HFFc6 (cell line): ENCODE measurements at regions not wholly inside any gene's neighbourhood (a gene's known extent, or its start where the extent isn't known, plus 50 kb on each side); places are given as distances from the start of the nearest gene placed in this dataset.

Experiments
- DNase-seq: peaks from one replicate; pipeline ENCODE4 v3.0.0-alpha.2; 2018
- H3K27ac Mint-ChIP-seq: 2 replicates; pipeline ENCODE4 v1.8.0; 2020; ENCODE audit warnings: mild to moderate bottlenecking, mixed read lengths
- H3K27me3 Mint-ChIP-seq: 2 replicates; pipeline ENCODE4 v1.8.0; 2021; ENCODE audit warnings: mild to moderate bottlenecking, moderate library complexity, mixed read lengths; ENCODE audit not compliant: insufficient read depth
- H3K36me3 Mint-ChIP-seq: 2 replicates; pipeline ENCODE4 v1.8.0; 2021; ENCODE audit warnings: low read depth, mixed read lengths
- H3K4me1 Mint-ChIP-seq: 2 replicates; pipeline ENCODE4 v1.8.0; 2020; ENCODE audit warnings: low read depth, mixed read lengths
- H3K4me3 Mint-ChIP-seq: 2 replicates; pipeline ENCODE4 v1.8.0; 2020; ENCODE audit warnings: mild to moderate bottlenecking, moderate library complexity, mixed read lengths
- H3K9me3 Mint-ChIP-seq: 2 replicates; pipeline ENCODE4 v1.8.0; 2020; ENCODE audit warnings: mild to moderate bottlenecking, mixed read lengths
- TF ChIP-seq, protein P1 (sequence below): fragments of 200-600 bp; sonication (generic); IDR thresholded peaks from 2 replicates; pipeline ENCODE4 v1.5.0; 2021; ENCODE audit warnings: antibody characterized with exemption, mild to moderate bottlenecking

DNA sequence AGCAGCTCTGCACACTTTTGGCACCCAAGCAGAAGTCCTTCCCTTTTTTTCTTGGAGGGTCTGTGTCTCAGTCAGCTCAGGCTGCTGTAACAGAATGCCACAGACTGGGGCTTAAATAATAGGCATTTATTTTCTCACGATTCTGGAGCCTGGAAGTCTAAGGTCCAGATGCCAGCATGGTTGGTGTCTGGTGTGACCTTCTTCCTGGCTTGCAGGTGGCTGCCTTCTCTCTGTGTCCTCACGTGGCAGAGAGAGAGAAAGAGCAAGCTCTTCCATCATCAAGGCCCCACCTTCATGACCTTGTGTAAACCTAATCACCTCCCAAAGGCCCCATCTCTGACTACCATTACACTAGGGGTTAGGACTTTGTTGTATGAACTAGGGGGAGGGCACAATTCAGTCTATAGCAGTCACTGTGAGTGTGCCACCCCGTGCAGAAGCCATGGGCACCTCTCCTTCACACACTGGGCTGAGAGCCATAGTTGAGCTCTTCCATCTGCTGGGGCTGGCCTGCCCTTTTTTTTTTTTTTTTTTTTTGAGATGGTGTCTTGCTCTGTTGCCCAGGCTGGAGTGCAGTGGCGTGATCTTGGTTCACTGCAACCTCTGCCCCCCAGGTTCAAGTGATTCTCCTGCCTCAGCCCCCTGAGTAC lies 80.3 kb downstream of the OAT start:
- Mint-ChIP-seq H3K4me1 (peaks cover 16% of the 10 kb centered on the region; the same call in 1 of the 2 replicates), H3K9me3 (peaks cover 4% of the 10 kb centered on the region; the same call in 1 of the 2 replicates), H3K27ac (no peak overlapping the region), H3K36me3 (no peaks in the 10 kb centered on the region), H3K4me3 (no peak overlapping the region), H3K27me3 (peaks cover 11% of the 10 kb centered on the region)
- DNase-seq, result no peak
- TF ChIP-seq, protein P1, sequence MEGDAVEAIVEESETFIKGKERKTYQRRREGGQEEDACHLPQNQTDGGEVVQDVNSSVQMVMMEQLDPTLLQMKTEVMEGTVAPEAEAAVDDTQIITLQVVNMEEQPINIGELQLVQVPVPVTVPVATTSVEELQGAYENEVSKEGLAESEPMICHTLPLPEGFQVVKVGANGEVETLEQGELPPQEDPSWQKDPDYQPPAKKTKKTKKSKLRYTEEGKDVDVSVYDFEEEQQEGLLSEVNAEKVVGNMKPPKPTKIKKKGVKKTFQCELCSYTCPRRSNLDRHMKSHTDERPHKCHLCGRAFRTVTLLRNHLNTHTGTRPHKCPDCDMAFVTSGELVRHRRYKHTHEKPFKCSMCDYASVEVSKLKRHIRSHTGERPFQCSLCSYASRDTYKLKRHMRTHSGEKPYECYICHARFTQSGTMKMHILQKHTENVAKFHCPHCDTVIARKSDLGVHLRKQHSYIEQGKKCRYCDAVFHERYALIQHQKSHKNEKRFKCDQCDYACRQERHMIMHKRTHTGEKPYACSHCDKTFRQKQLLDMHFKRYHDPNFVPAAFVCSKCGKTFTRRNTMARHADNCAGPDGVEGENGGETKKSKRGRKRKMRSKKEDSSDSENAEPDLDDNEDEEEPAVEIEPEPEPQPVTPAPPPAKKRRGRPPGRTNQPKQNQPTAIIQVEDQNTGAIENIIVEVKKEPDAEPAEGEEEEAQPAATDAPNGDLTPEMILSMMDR, result no peak

DNA sequence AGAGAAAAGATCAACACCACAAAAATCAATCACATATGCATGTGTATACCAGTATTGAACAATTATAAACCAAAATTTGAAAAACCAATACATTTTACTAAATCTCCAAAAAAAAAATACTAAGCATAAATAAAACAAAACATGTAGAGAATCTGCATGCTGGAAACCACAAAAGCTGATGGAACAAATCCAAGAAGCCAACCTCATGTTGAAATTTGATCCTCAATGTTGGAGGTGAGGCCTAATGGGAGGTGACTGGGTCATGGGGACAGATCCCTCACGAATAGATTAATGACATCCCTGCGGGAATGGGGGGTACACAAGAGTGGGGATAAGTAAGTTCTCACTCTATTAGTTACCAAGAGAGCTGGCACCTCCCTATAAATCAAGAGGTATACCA lies 82.5 kb downstream of the OAT start:
- H3K36me3 Mint-ChIP-seq, result no peaks in the 10 kb centered on the region
- H3K4me3 Mint-ChIP-seq, result no peak overlapping the region
- H3K27ac Mint-ChIP-seq, result no peak overlapping the region
- peaks cover 26% of the 10 kb centered on the region; the same call in 1 of the 2 replicates for H3K4me1 Mint-ChIP-seq
- H3K9me3 Mint-ChIP-seq, result peaks cover 4% of the 10 kb centered on the region; the same call in 1 of the 2 replicates
- peaks cover 7% of the 10 kb centered on the region for H3K27me3 Mint-ChIP-seq
- TF ChIP-seq, protein P1, result no peak
- no peak for DNase-seq

DNA sequence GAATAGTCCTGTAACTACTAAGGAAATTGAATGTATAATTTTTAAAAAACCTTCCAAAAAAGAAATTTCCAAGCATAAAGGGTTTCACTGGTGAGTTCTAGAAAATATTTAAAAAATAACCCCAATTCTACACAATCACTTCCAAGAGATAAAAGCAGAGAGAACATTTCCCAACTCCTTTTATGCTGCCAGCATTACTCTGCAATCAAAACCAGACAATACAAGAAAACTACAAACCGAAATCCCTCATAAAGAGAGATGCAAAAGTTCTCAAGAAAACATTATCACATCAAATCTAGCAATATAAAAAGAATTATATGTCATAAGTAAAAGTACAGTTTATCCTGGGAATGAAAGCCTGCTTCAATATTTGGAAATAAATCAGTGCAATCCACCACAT lies 84.8 kb downstream of the OAT start:
- no peaks in the 10 kb centered on the region for H3K36me3 Mint-ChIP-seq
- peaks cover 7% of the 10 kb centered on the region for H3K27me3 Mint-ChIP-seq
- H3K4me3 Mint-ChIP-seq, result no peak overlapping the region
- no peak overlapping the region for H3K27ac Mint-ChIP-seq
- H3K9me3 Mint-ChIP-seq, result peaks cover 4% of the 10 kb centered on the region; the same call in 1 of the 2 replicates
- TF ChIP-seq, protein P1, result no peak
- no peak for DNase-seq
- peaks cover 12% of the 10 kb centered on the region; the same call in 1 of the 2 replicates for H3K4me1 Mint-ChIP-seq

DNA sequence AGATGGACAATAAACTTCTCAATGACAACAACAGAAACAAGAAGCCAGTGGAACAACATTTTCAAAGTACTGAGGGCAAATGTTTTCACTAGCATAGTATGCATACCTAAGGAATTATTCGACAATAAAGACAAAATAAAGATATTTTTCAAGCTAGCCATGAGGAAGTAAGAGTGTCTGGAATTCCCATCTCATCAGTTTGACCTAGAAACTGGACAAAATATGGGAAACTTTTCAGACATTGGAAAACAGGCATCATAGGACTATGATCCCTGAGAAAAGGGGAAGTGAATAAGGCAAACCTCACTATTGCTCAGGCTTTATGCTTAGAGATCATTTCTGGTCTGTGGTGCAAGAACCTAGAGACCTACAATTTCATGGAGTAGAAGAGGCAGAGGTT lies 86.3 kb downstream of the OAT start:
- peak; percentile 52 for DNase-seq
- Mint-ChIP-seq H3K27ac (peak overlapping the region; percentile 22; the same call in 1 of the 2 replicates), H3K9me3 (no peaks in the 10 kb centered on the region), H3K27me3 (peaks cover 5% of the 10 kb centered on the region), H3K36me3 (no peaks in the 10 kb centered on the region), H3K4me1 (peaks cover 12% of the 10 kb centered on the region; the same call in 1 of the 2 replicates), H3K4me3 (no peak overlapping the region)
- TF ChIP-seq, protein P1, result no peak

DNA sequence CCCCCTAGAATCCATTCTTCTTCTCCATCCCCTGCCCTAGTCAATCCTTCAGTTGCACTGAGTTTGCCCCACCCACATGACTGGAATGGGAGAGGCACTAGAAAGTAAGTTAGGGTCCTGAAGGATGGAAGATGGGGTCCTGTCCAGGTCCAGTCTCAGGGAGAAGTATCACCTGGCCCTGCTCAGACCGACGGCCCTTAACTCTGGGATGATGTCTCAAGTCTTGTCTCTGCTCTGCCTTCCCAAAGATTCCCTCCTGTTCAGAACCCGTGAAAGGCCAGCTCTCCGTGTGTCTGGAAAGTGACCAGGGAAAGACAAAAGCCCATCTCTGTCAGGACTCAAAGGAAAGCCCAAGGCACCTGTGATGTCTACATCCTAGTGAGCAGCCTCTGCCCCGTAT lies 88.8 kb downstream of the OAT start:
- H3K27ac Mint-ChIP-seq, result no peak overlapping the region
- no peak for DNase-seq
- TF ChIP-seq, protein P1, result no peak
- peaks cover 12% of the 10 kb centered on the region; the same call in 1 of the 2 replicates for H3K4me1 Mint-ChIP-seq
- no peaks in the 10 kb centered on the region; the same call in 1 of the 2 replicates for H3K36me3 Mint-ChIP-seq
- H3K9me3 Mint-ChIP-seq, result no peaks in the 10 kb centered on the region; the same call in 1 of the 2 replicates
- no peak overlapping the region for H3K4me3 Mint-ChIP-seq
- peaks cover 9% of the 10 kb centered on the region for H3K27me3 Mint-ChIP-seq
